HG03521 (cell line): ENCODE measurements at regions not wholly inside any gene's neighbourhood (a gene's known extent, or its start where the extent isn't known, plus 50 kb on each side); places are given as distances from the start of the nearest gene placed in this dataset.

Experiments
- ATAC-seq: cut with Tn5 transposase; IDR thresholded peaks from one replicate; pipeline ENCODE4 v1.9.1; 2021; ENCODE audit warnings: mild to moderate bottlenecking, moderate library complexity; ENCODE audit not compliant: unreplicated experiment

- no peak for ATAC-seq
Measured at GRCh38 chr9:626596-626995, 214.9 kb upstream of the DMRT1 start.

GRCh38 chr9:627336-627970 lies 214.0 kb upstream of the DMRT1 start:
- ATAC-seq: no peak

GRCh38 chr9:629146-629545 lies 212.4 kb upstream of the DMRT1 start:
- no peak for ATAC-seq

GRCh38 chr9:630817-631216 lies 210.7 kb upstream of the DMRT1 start:
- no peak for ATAC-seq

- ATAC-seq: no peak
Measured at GRCh38 chr9:631596-631995, 209.9 kb upstream of the DMRT1 start.

GRCh38 chr9:633461-633860 lies 208.0 kb upstream of the DMRT1 start:
- ATAC-seq: no peak

GRCh38 chr9:636931-637591 lies 204.4 kb upstream of the DMRT1 start:
- ATAC-seq: no peak

- no peak for ATAC-seq
Measured at GRCh38 chr9:638152-638551, 203.3 kb upstream of the DMRT1 start.

GRCh38 chr9:642014-642413 lies 199.5 kb upstream of the DMRT1 start:
- no peak for ATAC-seq

- no peak for ATAC-seq
Measured at GRCh38 chr9:643966-644365, 197.5 kb upstream of the DMRT1 start.

GRCh38 chr9:647522-647921 lies 194.0 kb upstream of the DMRT1 start:
- no peak for ATAC-seq

- no peak for ATAC-seq
Measured at GRCh38 chr9:649128-650074, 192.1 kb upstream of the DMRT1 start.

GRCh38 chr9:650362-650761 lies 191.1 kb upstream of the DMRT1 start:
- ATAC-seq: no peak

- no peak for ATAC-seq
Measured at GRCh38 chr9:651371-651770, 190.1 kb upstream of the DMRT1 start.

GRCh38 chr9:652914-653313 lies 188.6 kb upstream of the DMRT1 start:
- no peak for ATAC-seq

- ATAC-seq: no peak
Measured at GRCh38 chr9:653421-653820, 188.1 kb upstream of the DMRT1 start.

- no peak for ATAC-seq
Measured at GRCh38 chr9:653856-654387, 187.6 kb upstream of the DMRT1 start.

- ATAC-seq: no peak
Measured at GRCh38 chr9:655875-656274, 185.6 kb upstream of the DMRT1 start.

GRCh38 chr9:656926-657568 lies 184.4 kb upstream of the DMRT1 start:
- no peak for ATAC-seq

GRCh38 chr9:659286-659685 lies 182.2 kb upstream of the DMRT1 start:
- ATAC-seq: no peak

GRCh38 chr9:660227-660626 lies 181.3 kb upstream of the DMRT1 start:
- no peak for ATAC-seq
